ENCODE measurements at regions not wholly inside any gene's neighbourhood (a gene's known extent, or its start where the extent isn't known, plus 50 kb on each side); places are given as distances from the start of the nearest gene placed in this dataset.

DNA sequence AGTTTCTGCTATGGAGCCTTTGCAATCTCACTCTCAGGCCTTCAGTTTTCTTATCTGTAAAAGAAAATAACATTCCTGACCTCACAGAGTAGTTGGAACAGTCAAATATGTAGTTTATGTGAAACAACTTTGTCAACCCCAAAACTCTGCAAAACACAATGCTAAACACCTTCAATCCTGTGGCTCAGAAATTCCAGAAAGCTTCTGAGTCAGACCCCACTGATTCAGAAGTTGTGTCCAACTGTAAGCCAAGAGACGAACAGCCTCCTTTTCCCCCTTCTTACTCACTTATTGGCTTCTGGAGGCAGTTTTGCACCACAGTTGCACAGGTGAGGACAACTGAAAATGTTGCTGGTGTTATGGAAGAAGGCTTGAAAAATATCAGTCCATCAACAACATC is 52.9 kb downstream of the TMSB4Y start:
- TF ChIP-seq, protein P1, sequence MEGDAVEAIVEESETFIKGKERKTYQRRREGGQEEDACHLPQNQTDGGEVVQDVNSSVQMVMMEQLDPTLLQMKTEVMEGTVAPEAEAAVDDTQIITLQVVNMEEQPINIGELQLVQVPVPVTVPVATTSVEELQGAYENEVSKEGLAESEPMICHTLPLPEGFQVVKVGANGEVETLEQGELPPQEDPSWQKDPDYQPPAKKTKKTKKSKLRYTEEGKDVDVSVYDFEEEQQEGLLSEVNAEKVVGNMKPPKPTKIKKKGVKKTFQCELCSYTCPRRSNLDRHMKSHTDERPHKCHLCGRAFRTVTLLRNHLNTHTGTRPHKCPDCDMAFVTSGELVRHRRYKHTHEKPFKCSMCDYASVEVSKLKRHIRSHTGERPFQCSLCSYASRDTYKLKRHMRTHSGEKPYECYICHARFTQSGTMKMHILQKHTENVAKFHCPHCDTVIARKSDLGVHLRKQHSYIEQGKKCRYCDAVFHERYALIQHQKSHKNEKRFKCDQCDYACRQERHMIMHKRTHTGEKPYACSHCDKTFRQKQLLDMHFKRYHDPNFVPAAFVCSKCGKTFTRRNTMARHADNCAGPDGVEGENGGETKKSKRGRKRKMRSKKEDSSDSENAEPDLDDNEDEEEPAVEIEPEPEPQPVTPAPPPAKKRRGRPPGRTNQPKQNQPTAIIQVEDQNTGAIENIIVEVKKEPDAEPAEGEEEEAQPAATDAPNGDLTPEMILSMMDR (conservative IDR thresholded peaks at IDR 0.05; ENCODE audit: low read length) = no peak
- TF ChIP-seq EZH2phosphoT487 (IDR thresholded peaks at IDR 0.05; ENCODE audit: borderline replicate concordance, low read depth, low read length) = no peak
